HG02973 (cell line): ENCODE measurements at regions not wholly inside any gene's neighbourhood (a gene's known extent, or its start where the extent isn't known, plus 50 kb on each side); places are given as distances from the start of the nearest gene placed in this dataset.

Source experiments
- ATAC-seq: cut with Tn5 transposase; IDR thresholded peaks from one replicate; pipeline ENCODE4 v1.9.1; 2021; ENCODE audit warnings: moderate library complexity; ENCODE audit not compliant: unreplicated experiment

DNA sequence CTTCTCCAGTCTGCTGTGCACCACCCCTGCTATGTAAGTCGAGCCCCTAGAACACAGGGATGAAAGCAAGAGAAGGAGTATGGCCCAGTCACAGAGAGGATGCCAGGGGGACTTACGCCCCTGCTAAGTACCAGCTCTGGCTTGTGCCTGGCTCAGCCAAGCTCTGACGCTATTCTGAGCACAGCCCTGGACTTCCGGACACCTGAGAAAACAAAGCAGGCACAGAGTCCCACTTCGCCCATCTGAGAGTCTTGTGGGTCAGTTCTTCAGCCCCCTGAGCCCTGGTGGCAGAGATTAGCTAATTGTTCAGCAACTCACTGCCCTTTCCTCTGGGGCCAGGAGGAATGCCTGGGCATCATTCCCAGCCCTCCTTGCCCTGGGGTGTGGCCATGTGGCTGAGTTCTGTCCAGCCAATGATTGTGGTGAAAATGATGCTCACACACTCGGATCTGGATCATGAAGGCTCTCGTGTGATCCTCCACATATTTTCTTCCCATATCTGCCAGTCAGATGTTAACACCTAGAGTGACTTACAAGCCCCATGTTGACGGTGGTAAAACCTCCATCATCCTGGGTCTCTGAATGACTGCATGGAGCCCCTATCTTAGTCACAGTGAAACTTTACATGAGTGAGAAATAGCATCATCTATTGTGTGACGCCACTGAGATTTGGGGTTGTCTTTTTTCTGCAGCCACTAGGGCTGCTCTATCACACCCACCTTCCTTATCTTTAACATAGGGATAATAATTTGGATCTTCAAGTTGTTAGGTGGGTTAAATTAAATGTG, 105.7 kb downstream of the TPRA1 start:
- no peak for ATAC-seq

DNA sequence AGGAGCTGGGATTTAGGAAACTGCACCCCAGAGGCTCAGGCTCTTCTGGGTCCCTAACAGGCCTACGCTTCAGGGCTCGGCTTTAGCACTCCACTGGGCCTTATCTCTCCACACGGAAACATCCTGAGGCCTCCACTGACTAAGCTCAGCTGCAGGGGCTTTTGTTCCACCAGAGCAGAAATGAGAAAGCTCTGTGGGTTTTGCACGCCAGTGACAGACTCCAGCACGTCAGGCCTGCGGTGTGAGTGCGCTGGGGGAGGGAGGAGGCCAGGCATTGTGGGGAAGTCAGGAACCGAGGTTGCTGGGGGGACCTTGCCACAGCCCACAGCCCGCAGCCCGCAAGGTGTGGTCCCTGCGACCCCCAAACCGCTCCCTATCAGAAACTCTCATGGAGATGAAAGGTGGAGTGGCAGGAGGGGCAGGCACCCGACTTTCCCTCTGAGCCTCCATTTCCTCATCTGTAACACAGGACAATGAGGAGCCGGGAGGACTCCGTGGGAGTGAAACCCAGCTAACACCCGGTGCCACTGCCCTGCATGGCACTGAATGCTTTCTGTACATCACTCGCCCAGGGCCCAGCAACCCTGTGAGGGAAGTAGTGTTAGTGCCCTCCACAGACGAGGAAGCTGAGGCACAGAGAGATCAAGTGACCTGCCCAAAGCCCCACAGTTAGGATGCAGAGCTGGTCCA, 106.5 kb downstream of the TPRA1 start:
- ATAC-seq = peak; percentile 78

DNA sequence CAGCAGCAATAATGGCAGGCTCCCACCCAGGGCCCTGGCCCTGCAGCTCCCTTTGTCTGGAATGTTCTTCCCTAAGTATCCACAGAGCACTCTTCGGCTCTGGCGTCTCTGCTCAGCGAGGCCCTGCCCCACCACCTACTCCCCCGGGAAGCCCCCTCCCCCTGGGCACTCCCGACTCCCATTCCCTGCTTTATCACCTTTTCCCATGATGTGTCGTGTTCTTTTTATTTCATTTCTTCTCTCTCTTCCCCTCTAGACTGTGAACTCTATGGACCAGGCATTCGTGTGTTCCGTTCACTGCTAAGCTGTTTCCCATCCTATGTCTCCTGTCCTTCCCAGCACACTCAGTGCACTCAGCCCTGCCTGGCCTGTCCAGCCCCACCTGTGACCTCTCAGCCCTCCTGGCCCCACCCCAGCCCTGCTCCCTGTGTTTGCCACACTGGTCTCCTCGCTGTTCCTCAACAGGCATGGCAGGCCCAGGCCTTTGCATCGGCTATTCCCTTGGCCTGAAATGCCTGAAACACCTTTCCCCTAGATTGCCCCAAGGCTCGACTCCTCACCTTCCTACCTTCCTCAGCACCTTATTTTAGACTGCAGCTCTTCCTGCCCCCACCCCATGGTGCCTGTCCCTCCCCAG, 107.4 kb downstream of the TPRA1 start:
- no peak for ATAC-seq

DNA sequence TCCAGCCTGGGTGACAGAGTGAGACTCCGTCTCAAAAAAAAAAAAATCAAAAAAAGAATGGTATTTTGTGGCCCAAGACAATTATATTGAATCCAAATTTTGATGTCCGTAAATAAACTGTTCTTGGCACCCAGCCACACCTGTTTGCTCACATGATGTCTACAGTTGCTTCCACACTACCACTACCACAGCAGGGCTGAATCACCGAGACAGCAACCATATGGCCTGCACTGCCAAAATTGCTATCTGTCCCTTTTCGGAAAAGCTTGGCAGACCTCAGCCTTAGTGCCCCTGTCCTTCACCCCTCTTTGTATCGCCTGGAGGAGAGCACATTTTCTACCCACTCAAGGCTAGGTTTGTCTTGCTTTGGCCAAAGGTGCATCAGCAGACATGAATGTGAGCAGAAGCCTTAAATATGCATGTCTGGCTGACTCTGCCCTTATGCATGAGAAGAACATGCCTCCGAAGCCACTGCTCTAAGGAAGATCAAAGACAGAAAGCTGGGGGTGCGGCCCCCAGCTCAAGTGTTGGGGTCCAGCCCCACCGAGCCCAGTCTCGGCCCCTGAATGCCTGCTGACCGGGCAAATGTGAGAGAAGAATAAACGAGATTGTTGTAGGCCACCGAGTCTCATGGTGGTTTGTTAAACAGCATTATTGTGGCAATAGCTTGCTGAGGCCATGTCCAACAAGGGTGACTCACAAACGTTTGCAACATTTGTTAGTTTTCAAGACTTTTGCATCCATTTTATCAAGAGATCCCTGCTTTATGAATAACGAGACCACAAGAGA, 108.1 kb downstream of the TPRA1 start:
- no peak for ATAC-seq

DNA sequence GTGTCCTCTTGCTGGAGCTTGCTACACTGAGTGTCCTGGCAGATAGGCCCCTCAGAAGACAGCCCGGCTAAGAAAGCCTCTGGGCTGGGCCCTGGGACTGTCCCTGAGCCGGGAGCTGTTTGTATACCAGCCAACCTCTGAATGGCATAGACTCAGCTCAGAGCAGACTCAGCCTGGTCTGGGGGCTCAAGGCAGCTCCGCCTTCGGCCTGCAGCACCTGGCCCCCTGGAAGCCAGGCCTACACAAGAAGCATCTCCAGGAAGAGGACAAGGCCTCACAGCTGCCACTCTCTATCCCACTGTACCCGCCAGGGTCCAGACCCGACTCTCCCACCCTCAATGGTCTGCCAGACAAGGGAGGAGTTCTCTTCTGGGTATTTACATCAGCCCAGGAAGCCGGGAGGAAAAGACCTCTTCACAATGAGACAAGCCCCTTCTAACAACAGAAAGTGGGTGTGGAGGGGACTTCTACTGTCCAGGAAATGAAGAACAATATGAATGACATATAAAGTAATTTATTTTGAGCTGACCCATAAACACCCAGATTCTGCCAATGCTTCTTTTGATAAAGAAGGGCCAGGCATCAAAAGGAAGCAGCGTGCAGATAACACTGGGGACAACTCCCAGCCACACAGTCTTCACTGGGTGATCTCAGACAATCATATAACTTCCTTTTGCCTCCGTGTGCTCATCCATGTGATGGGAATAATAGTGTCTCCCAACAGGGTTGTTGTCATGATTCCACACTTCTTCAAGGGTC, 110.2 kb downstream of the TPRA1 start:
- ATAC-seq = no peak

DNA sequence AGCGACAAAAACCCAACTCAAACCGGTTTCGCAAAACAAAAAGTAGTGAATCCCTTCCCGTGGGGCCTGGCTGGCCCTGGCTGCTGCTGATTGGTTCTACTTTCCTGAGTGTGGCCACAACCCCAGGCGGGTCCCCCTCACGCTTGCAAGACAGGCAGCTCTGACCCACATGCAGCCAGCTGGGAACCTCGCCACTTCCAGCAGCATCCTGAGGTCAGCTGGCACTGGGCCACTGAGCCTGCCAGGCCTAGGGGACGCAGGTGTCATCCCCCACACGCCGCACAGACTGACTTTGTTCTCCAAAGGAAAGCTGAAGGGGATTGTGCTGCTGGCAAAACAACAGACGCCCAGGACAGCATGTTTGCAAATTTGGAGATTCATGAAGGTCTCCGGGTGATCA, 111.1 kb downstream of the TPRA1 start:
- no peak for ATAC-seq

DNA sequence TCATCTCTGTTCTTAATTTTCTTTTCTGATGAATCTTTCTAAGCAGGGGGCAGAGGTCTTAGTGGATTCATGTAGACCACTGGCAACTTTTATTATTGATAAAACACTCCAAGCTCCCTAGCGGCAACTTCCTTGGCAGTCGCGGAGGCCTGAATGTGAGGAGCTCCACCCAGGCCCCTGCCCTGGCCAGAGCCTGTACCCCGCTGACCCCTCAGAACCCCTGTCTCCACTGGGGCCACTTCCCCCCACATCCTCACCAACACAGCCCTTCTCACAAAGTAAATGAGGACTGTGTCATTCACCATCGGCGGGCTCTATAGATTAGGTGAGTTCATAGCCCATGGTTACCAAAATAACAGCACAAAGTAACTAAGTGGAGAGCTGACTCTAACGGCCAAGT, 111.6 kb downstream of the TPRA1 start:
- ATAC-seq = no peak

DNA sequence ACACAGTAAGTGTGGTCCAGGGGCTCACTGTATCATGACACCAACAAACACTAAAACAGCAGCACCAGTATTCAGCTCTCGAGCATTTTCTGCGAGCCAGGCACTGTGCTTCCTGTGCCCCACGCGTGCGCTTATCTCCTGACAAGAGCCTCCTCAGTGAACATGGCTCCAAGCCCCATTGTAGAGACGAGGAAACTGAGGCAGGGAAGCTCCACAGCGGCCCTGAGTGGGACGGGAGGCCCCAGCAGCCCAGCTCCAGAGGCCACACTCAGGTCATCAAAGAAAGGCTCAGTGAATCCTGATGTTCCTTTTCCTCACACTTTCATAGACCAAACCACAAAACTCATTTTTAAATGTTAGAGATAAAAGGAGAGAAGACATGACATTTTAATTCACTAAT, 113.1 kb downstream of the TPRA1 start:
- ATAC-seq = no peak

DNA sequence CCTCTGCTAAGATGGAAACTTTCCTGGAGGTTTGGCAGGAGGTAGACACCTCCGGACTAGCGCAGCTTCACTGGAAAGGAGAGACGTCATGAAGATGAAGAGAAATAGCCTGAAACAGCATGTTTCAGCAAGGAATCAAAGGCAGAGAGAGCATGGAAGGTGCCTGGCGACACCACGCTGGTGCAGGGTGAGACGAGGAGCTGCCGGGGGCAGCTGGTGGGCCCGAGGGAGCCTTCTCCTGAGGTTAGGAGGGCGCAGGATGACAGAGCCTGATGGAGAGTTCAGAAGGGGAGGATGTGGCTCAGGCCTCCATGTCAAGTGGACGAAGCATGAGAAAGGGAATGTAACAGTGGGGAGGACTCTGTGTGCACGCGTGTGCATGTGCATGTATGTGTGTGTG, 113.6 kb downstream of the TPRA1 start:
- ATAC-seq = no peak

DNA sequence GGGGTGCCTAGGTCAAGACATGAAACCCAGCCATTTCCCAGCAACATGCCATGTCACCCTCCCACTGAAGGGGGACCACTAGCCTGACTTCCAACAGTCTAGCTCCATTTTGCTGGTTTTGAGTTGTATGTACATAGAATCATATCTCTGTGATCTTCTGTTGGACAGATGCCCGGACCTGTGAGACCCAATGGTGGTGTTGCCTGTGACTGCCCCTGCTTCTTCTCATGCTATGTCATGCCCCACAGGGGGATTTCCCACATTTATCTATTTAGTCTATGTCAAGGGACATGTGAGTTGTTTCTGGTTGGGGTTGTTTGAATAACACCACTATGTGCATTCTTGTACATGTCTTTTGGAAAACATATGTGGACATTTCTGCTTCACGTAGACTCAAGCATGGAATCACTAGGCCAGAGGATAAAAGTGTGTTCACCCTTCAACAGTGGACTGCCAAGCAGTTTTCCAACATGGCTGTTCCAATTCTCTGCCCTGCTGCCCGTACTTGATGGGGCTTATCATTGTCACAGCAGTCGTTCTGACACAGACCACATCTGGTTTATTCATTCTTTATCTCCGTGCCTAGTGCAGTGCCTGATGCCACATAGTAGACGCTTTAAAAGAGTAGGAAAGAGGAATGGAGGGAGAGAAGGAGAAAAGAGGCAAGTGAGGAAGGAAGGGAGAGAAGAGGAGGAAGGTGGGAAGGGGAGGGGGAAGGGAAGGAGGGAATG, 114.4 kb downstream of the TPRA1 start:
- ATAC-seq = no peak

DNA sequence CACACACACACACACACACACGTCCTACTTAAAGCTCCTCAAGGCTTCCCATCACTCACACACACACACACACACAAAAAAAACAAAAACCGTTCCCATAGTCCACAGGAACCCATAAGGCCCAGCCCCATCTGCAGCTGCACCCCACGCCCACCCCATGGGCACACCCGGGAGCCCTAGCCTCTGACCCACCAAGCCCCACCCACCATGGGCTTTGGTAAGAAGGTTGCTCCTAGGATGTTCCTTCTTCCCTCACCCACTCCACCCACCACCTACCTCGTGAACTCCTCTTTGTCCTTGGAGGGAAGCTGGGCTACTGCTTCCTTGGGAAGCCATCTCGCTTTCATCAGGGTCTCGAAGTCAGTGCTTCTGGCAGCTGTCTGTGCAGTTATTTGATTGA, 115.1 kb downstream of the TPRA1 start:
- no peak for ATAC-seq

DNA sequence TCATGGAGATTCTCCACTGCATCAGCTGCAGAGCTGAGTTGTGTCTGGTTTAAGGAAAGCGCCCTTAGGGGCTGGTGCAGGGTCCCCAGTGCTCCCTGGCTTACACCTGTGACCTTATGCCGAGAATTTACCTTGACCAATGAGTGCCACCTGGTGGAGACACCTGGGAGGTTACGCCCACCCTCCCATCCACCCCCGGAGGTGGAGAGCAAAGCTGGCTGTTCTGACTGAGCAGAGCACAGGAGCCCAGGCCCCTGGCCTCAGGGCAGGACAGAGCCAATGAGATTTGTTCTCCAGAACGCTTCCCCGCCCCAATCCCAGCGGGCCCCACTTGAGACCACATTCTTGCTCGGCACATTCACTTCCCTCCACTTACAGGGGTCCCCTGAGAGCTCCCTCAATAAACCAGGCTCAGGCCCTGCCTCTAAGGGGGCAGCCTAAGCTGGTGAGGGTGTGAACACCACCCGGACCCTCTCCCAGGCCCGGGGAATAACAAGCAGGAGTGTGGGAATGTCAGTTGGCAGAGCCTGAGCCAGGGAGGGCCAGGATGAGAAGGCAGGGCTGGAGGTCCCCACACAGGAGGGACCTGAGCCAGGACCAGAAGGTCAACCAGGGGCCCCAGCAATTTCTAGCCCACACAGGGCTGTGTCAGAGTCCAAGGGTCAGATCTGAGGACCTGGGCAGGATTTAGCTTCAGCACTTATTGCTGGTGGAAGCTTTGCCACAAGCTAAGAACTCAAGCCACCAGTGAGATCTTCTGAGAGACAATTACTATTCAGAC, 117.1 kb downstream of the TPRA1 start:
- no peak for ATAC-seq

DNA sequence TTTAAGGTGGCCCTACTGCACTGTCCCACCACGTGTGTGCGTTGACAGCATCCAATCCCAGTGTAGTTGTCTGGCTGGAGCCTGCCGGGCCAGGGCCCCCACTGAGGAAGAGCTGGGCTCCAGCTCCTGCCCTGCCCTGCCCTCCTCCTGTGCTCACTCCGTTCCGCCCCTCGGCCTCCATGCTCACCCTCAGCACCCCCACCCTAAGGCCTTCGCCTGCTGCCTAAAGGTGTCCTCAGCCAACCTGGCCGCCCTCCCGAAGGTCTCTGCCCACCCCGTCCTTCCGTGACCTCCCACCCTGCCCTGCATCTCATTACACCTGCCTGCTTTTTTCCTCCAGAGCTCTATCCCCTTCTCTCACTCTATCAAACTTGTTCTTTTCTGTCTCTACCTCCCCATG, 118.0 kb downstream of the TPRA1 start:
- ATAC-seq = no peak

DNA sequence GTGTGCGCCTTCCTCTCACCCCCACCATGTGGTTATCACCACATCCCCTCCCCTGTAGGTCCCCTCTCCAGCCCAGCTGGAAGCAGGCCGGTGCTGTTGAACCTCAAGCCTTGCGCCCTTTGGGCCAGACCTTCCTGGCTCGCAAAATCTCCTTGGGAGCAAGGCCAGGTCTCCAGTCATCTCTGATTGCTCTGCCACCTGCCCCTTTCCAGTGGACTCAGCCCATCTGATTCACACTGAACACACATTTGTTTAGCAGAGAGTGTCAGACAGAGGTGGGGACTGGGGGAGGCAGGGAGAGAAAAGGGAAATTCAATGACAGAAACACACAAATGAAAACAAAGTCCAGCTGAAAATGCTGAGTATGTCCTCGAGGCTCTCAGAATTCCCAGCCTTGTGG, 119.4 kb downstream of the TPRA1 start:
- ATAC-seq = no peak

DNA sequence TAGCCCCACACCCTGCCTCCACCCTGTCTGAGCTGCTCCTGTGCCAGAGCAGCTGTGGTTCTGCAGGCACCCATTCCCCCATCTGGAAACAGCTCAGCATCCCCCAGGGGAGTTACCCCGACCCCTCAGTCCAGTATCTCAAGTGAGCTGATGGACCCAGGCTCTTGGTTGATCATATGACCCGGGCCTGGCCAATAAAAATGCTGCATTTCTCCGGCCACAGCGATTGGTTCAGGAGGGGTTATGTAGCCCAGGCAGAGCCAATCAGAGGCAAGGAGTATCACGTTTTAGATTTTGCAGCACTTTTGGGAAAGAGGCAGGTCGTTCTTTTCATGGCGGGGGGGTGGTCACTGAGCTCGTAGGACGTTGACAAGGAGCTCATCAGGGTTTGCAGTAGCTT, 120.8 kb downstream of the TPRA1 start:
- ATAC-seq = no peak

DNA sequence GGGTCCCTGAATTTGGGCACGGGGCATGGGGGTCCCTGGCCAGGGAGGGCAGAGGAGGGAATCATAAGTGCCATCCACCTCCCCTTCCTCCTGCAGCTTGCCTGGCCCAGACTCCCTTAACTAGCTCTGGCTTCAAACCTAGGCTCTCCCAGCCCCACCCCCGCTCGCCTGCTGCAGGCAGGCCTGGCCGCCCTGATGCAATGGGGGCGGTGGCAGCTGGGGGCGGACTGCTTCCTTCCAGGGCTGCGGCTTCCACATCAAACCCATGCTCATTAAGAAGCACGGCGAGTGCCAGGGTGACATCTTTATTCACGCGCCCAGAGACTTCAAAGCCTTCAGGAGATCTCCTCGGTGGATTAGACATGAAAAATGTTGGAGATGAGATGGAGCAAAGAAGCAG, 123.1 kb downstream of the TPRA1 start:
- no peak for ATAC-seq

DNA sequence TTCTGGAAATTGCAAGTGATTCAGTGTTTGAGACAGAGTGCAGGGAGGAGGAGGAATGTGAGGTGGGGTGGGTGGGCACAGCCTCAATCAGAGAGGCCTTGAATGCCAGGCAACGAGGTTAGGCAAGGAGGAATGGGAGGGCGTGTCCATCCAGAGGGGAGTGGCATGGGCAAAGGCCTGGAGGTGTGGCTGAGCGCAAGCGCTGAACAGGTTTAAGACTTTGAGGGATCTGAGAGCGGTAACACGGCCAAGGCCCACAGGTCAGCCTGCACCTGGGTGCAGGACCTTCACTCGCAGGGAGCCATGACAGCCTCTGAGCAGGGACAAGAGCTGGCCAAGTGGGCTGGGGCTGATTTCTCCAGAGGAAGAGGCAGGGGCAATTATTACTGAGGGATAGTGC, 125.9 kb downstream of the TPRA1 start:
- no peak for ATAC-seq

DNA sequence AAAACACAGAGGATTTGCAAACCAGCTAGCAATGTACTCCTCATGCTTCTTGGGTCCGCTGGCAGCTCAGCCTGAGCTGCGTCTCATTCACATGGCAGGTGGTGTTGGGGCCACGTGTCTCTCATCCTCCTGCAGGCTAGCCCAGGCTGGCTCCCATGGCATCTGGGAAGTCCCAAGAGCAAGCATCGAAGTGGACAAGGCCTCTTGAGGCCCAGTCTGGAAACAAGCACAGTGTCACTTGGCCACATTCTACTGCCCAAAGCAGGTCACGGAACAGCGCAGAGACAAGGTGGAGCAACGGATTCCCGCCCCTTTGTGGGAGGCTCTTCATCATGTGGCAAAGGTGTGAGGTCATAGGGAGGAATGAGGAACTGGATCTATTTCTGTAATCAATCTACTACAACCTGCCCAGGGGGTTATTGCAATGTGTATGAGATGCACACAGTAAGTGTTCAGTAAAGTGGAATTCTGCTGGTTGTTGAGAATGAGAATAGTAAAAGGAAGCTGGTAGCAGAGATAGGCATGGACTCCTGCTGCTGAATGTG, 128.3 kb downstream of the TPRA1 start:
- no peak for ATAC-seq
